C4-2B (cell line): ENCODE measurements at regions not wholly inside any gene's neighbourhood (a gene's known extent, or its start where the extent isn't known, plus 50 kb on each side); places are given as distances from the start of the nearest gene placed in this dataset.

Source experiments
- CTCF ChIP-seq: fragments of 450-650 bp; conservative IDR thresholded peaks from 2 replicates; pipeline ENCODE4 v1.5.1; 2017; ENCODE audit warnings: mild to moderate bottlenecking
- ZFX ChIP-seq: fragments of 450-650 bp; IDR thresholded peaks from 2 replicates; pipeline ENCODE4 v1.6.1; 2017

- TF ChIP-seq CTCF, result no peak
- no peak for TF ChIP-seq ZFX
Observed at GRCh38 chr2:12396699-12397098, 320.0 kb upstream of the TRIB2 start.
